ENCODE measurements at regions not wholly inside any gene's neighbourhood (a gene's known extent, or its start where the extent isn't known, plus 50 kb on each side); places are given as distances from the start of the nearest gene placed in this dataset.

DNA sequence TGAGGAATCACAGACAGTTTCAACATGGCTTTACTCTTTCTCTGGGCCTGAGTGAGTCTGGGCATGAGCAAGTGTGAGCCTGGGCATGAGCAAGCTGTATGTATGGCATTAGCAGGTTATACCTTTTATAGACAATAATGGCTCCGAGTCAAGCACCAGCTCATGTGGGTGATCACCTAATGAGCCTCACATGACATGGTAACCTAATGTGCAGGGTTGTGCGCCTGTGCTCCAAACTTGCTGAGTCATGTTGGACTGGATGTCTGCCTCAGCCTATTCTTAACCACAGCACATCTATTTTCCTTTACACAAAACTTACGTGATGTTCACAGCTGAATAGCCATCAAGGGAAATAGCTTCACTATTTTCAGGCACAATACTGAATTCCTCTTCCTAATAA lies 236.2 kb upstream of the NRIP1 start:
- Histone ChIP-seq H3K4me1 (ENCODE audit: control insufficient read depth, insufficient read depth, low read length) (no peaks in the 10 kb centered on the region), H3K27ac (ENCODE audit: low read length) (no peak overlapping the region), H3K4me3 (ENCODE audit: low read depth in 2 of 2, low read length in 2 of 2) (no peak overlapping the region), H3K36me3 (ENCODE audit: control insufficient read depth, insufficient read depth, low read length) (no peaks in the 10 kb centered on the region), H3K27me3 (ENCODE audit: control insufficient read depth, insufficient read depth, low read length) (no peaks in the 10 kb centered on the region), H3K9me3 (ENCODE audit: control insufficient read depth, insufficient read depth, low read depth, low read length) (no peaks in the 10 kb centered on the region)
- ChIA-PET POLR2A (no interaction called here), CTCF (no interaction called here)
- ATAC-seq (no peak), DNase-seq (ENCODE audit: low read depth, low spot score) (no peak)
- intact Hi-C loops (cut with micrococcal nuclease; ENCODE audit: unreplicated experiment) = no loop called here
- no TSS peak for BruUV-seq (replicated peaks)
- TF ChIP-seq, protein P1, sequence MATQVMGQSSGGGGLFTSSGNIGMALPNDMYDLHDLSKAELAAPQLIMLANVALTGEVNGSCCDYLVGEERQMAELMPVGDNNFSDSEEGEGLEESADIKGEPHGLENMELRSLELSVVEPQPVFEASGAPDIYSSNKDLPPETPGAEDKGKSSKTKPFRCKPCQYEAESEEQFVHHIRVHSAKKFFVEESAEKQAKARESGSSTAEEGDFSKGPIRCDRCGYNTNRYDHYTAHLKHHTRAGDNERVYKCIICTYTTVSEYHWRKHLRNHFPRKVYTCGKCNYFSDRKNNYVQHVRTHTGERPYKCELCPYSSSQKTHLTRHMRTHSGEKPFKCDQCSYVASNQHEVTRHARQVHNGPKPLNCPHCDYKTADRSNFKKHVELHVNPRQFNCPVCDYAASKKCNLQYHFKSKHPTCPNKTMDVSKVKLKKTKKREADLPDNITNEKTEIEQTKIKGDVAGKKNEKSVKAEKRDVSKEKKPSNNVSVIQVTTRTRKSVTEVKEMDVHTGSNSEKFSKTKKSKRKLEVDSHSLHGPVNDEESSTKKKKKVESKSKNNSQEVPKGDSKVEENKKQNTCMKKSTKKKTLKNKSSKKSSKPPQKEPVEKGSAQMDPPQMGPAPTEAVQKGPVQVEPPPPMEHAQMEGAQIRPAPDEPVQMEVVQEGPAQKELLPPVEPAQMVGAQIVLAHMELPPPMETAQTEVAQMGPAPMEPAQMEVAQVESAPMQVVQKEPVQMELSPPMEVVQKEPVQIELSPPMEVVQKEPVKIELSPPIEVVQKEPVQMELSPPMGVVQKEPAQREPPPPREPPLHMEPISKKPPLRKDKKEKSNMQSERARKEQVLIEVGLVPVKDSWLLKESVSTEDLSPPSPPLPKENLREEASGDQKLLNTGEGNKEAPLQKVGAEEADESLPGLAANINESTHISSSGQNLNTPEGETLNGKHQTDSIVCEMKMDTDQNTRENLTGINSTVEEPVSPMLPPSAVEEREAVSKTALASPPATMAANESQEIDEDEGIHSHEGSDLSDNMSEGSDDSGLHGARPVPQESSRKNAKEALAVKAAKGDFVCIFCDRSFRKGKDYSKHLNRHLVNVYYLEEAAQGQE (IDR thresholded peaks at IDR 0.05; ENCODE audit: insufficient read depth in 1 of 2, low read depth in 2 of 2, low read length in 1 of 2) = no peak
- TF ChIP-seq, protein P2, sequence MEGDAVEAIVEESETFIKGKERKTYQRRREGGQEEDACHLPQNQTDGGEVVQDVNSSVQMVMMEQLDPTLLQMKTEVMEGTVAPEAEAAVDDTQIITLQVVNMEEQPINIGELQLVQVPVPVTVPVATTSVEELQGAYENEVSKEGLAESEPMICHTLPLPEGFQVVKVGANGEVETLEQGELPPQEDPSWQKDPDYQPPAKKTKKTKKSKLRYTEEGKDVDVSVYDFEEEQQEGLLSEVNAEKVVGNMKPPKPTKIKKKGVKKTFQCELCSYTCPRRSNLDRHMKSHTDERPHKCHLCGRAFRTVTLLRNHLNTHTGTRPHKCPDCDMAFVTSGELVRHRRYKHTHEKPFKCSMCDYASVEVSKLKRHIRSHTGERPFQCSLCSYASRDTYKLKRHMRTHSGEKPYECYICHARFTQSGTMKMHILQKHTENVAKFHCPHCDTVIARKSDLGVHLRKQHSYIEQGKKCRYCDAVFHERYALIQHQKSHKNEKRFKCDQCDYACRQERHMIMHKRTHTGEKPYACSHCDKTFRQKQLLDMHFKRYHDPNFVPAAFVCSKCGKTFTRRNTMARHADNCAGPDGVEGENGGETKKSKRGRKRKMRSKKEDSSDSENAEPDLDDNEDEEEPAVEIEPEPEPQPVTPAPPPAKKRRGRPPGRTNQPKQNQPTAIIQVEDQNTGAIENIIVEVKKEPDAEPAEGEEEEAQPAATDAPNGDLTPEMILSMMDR (IDR thresholded peaks at IDR 0.05) = no peak
- no peak for TF ChIP-seq TCF7L2 (IDR thresholded peaks at IDR 0.05; ENCODE audit: low read depth, low read length)
- no peak for TF ChIP-seq POLR2AphosphoS5 (IDR thresholded peaks at IDR 0.05; ENCODE audit: low read depth, low read length)
- TF ChIP-seq SIN3A (IDR thresholded peaks at IDR 0.05; ENCODE audit: borderline replicate concordance, insufficient read depth, low read depth, low read length) = no peak
- in situ Hi-C loops (cut with HindIII; ENCODE audit: low pct_unique_long_range_greater_than_20kb, low sequenced_read_pairs) = no loop called here

DNA sequence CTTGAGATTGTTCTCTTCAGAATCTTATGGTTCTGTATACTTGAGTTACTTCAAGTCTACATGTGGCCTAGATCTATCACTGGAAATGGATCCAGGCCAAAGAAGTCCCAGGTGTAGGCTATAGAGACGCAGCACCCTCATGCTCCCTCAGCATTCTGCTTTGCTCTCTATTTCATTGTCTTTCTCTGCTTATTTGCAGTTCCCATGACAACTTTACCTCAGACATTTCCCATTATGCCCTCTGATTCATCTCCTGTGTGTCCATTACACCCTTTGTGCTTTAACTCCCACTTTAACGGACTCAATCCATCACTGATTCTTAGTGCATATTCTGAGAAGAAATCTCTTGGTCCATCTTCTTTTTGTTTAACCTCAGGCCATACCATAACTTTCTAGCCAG lies 236.9 kb upstream of the NRIP1 start:
- H3K27ac ChIP-seq (ENCODE audit: low read length) = no peak overlapping the region
- intact Hi-C loops (cut with micrococcal nuclease; ENCODE audit: unreplicated experiment) = no loop called here
- no peaks in the 10 kb centered on the region for H3K4me1 ChIP-seq (ENCODE audit: control insufficient read depth, insufficient read depth, low read length)
- ATAC-seq (no peak), DNase-seq (ENCODE audit: low read depth, low spot score) (no peak)
- no peak overlapping the region for H3K4me3 ChIP-seq (ENCODE audit: low read depth in 2 of 2, low read length in 2 of 2)
- no peak for TF ChIP-seq SIN3A (IDR thresholded peaks at IDR 0.05; ENCODE audit: borderline replicate concordance, insufficient read depth, low read depth, low read length)
- TF ChIP-seq TCF7L2 (IDR thresholded peaks at IDR 0.05; ENCODE audit: low read depth, low read length) = no peak
- TF ChIP-seq, protein P1 (IDR thresholded peaks at IDR 0.05; ENCODE audit: insufficient read depth in 1 of 2, low read depth in 2 of 2, low read length in 1 of 2) = no peak
- no peak for TF ChIP-seq POLR2AphosphoS5 (IDR thresholded peaks at IDR 0.05; ENCODE audit: low read depth, low read length)
- TF ChIP-seq, protein P2 (IDR thresholded peaks at IDR 0.05) = no peak
- no peaks in the 10 kb centered on the region for H3K9me3 ChIP-seq (ENCODE audit: control insufficient read depth, insufficient read depth, low read depth, low read length)
- H3K36me3 ChIP-seq (ENCODE audit: control insufficient read depth, insufficient read depth, low read length) = no peaks in the 10 kb centered on the region
- H3K27me3 ChIP-seq (ENCODE audit: control insufficient read depth, insufficient read depth, low read length) = no peaks in the 10 kb centered on the region
- ChIA-PET CTCF (no interaction called here), POLR2A (no interaction called here)
- in situ Hi-C loops (cut with HindIII; ENCODE audit: low pct_unique_long_range_greater_than_20kb, low sequenced_read_pairs) = no loop called here
- BruUV-seq (replicated peaks) = no TSS peak

Measured in Panc1 (cell line).